Vagina (tissue), 2 donors: ENCODE measurements at regions not wholly inside any gene's neighbourhood (a gene's known extent, or its start where the extent isn't known, plus 50 kb on each side); places are given as distances from the start of the nearest gene placed in this dataset.

ENCODE experiments used
- POLR2A ChIP-seq, 2 donors: fragments of 450-650 bp; IDR thresholded peaks; one replicate each; pipeline ENCODE4 v1.6.1; 2017; ENCODE audit warnings: antibody characterized with exemption in 2 of 2, mild to moderate bottlenecking in 2 of 2, moderate library complexity in 2 of 2
- TF ChIP-seq, protein P1 (sequence below), 3 experiments: fragments of 450-650 bp in 2 of 3; fragments of 200-600 bp in 1 of 3; sonication (generic) in 1 of 3; IDR thresholded peaks; one replicate each; pipeline ENCODE4 v1.5.1; 2017 to 2019; ENCODE audit warnings: antibody characterized with exemption in 3 of 3, mild to moderate bottlenecking in 2 of 3, moderate library complexity in 2 of 3

DNA sequence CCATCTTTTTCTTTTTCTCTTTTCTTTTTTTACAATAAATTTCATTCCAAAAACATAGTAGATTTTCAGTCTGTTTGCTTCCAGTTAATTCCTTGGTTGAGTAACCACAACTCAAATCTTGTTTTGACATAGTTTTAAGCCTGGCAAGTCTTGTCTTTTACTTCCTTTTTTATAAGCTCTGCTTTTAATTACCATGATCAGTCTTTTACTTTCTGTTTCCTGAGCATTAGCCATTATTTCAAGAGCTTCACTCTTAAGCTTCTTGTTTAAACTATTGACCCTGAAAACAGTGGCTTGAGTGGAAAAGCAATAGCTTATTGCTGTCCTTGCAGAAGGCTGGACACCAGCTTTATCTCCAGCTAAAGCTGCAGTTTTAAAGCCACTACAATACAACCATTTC lies 1363.3 kb downstream of the MAT2B start:
- no peak for TF ChIP-seq POLR2A (IDR thresholded peaks at IDR 0.05)
- TF ChIP-seq, protein P1, sequence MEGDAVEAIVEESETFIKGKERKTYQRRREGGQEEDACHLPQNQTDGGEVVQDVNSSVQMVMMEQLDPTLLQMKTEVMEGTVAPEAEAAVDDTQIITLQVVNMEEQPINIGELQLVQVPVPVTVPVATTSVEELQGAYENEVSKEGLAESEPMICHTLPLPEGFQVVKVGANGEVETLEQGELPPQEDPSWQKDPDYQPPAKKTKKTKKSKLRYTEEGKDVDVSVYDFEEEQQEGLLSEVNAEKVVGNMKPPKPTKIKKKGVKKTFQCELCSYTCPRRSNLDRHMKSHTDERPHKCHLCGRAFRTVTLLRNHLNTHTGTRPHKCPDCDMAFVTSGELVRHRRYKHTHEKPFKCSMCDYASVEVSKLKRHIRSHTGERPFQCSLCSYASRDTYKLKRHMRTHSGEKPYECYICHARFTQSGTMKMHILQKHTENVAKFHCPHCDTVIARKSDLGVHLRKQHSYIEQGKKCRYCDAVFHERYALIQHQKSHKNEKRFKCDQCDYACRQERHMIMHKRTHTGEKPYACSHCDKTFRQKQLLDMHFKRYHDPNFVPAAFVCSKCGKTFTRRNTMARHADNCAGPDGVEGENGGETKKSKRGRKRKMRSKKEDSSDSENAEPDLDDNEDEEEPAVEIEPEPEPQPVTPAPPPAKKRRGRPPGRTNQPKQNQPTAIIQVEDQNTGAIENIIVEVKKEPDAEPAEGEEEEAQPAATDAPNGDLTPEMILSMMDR (IDR thresholded peaks at IDR 0.05), result no peak
